ENCODE measurements at regions not wholly inside any gene's neighbourhood (a gene's known extent, or its start where the extent isn't known, plus 50 kb on each side); places are given as distances from the start of the nearest gene placed in this dataset.

DNA sequence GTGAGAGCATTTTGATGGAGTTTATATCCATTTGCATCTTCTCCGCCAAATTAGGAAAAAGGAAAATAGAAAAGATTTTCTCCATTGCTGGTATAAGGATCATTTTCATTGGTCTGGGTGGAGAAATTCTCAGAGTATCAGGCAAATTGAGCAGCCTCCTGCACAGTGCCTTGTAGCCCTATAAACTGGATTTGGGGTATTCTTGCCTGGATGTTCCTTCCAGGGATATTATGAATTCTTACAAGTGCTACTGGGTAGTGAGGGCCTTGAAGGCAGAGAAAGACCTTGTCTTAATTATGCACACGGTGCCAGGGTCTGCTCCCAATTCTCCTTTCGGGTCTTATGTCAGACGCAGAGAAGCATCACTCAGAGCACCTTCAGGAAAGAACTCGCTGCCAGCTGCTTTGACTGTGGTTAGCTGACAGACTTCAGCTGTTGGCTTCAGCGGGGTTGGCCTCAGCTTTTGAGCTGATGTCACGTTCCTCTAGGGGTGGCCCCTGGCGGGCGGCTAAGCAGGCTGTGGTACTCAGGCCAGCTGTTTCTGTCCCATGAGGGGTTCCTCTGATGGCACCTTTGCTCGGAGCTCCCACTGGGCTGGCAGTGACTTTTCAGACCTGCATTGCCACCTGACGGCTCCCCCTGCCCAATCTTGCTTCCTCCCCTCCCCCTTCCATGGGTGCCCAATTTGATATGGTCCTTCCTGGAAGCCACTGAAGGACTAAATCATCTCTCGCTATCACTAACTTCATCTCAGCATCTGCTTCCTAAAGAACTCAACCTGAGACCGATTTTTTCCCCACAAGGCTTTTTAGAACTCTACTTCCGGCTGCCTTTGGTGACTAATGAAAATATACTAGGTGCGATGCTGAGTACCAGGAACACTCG, 519.5 kb downstream of the BCOR start:
- WGBS (ENCODE audit: extremely low coverage, insufficient read length, low lambda C conversion rate): no CpG with 5 or more reads among the region's 16 CpGs

More for the DNA sequence above, 519.5 kb downstream of the BCOR start:
- no peak overlapping the region for H3K27ac ChIP-seq (ENCODE audit: insufficient read length, low read depth, low read length)
- no peak overlapping the region for H3K23ac ChIP-seq (ENCODE audit: insufficient read length, low read depth, low read length)
- TF ChIP-seq, protein P1, sequence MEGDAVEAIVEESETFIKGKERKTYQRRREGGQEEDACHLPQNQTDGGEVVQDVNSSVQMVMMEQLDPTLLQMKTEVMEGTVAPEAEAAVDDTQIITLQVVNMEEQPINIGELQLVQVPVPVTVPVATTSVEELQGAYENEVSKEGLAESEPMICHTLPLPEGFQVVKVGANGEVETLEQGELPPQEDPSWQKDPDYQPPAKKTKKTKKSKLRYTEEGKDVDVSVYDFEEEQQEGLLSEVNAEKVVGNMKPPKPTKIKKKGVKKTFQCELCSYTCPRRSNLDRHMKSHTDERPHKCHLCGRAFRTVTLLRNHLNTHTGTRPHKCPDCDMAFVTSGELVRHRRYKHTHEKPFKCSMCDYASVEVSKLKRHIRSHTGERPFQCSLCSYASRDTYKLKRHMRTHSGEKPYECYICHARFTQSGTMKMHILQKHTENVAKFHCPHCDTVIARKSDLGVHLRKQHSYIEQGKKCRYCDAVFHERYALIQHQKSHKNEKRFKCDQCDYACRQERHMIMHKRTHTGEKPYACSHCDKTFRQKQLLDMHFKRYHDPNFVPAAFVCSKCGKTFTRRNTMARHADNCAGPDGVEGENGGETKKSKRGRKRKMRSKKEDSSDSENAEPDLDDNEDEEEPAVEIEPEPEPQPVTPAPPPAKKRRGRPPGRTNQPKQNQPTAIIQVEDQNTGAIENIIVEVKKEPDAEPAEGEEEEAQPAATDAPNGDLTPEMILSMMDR (conservative IDR thresholded peaks at IDR 0.05): no peak
- no peak overlapping the region for H2BK120ac ChIP-seq (ENCODE audit: low read depth, low read length, poor library complexity, severe bottlenecking)
- H3K36me3 Mint-ChIP-seq (ENCODE audit: insufficient read depth in 1 of 3, low read depth in 3 of 3): peaks cover 1 to 4% (median 3%) of the 10 kb centered on the region in 3 experiments; a peak in 2 of 7 replicates
- H4K91ac ChIP-seq (ENCODE audit: insufficient read length, low read depth, low read length): no peak overlapping the region
- DNase-seq: no peak
- no peaks in the 10 kb centered on the region for H3K9me3 ChIP-seq (ENCODE audit: control insufficient read depth, low read depth, low read length)
- H3K23me2 ChIP-seq (ENCODE audit: insufficient read length, low read depth, low read length, poor library complexity, severe bottlenecking): no peaks in the 10 kb centered on the region
- no peak overlapping the region for H3K9ac ChIP-seq (ENCODE audit: extremely low read depth, insufficient read length, low read length)
- no peak overlapping the region for H3K4me3 Mint-ChIP-seq
- H3K9me3 Mint-ChIP-seq: peaks cover 56 to 63% of the 10 kb centered on the region in 2 experiments
- H3K4me1 ChIP-seq (ENCODE audit: insufficient read depth, low read length): no peaks in the 10 kb centered on the region
- H2BK20ac ChIP-seq (ENCODE audit: low read depth, low read length, poor library complexity, severe bottlenecking): no peak overlapping the region
- no peak overlapping the region for H4K5ac ChIP-seq (ENCODE audit: insufficient read length, low read depth, low read length)
- no peaks in the 10 kb centered on the region for H4K20me1 ChIP-seq (ENCODE audit: control insufficient read depth, insufficient read depth, insufficient read length)
- no peak overlapping the region for H2BK15ac ChIP-seq (ENCODE audit: low read depth, low read length)
- H3T11ph ChIP-seq (ENCODE audit: low read length): no peak overlapping the region
- H3K27ac Mint-ChIP-seq: no peak overlapping the region
- H3K56ac ChIP-seq (ENCODE audit: insufficient read length, low read depth, low read length): no peak overlapping the region
- H3K27me3 ChIP-seq (ENCODE audit: insufficient read depth, low read length): no peaks in the 10 kb centered on the region
- no peak overlapping the region for H2BK5ac ChIP-seq (ENCODE audit: insufficient read length, low read length)
- H3K18ac ChIP-seq (ENCODE audit: insufficient read length, low read depth, low read length): no peak overlapping the region
- no peaks in the 10 kb centered on the region for H3K79me2 ChIP-seq (ENCODE audit: insufficient read depth, low read length)
- H3K14ac ChIP-seq (ENCODE audit: insufficient read depth, low read length): no peak overlapping the region
- no peak overlapping the region for H3K4me2 ChIP-seq (ENCODE audit: insufficient read depth, insufficient read length, low read length)
- peaks cover 5% of the 10 kb centered on the region for H3K27me3 Mint-ChIP-seq (ENCODE audit: low read depth)
- no peak overlapping the region for H2AFZ ChIP-seq (ENCODE audit: low read length)
- no peak overlapping the region for H3K4ac ChIP-seq (ENCODE audit: low read depth, low read length)
- H2AK5ac ChIP-seq (ENCODE audit: insufficient read length, low read length): no peak overlapping the region
- H2BK12ac ChIP-seq (ENCODE audit: insufficient read length, low read depth, low read length): no peak overlapping the region
- H3K4me1 Mint-ChIP-seq: peaks cover 9 to 14% of the 10 kb centered on the region in 2 experiments; a peak in 3 of 4 replicates
- no peaks in the 10 kb centered on the region for H3K79me1 ChIP-seq (ENCODE audit: insufficient read depth, low read depth, low read length, poor library complexity, severe bottlenecking)
- H4K8ac ChIP-seq (replicated peaks; ENCODE audit: insufficient read length, low read depth, low read length): no peak overlapping the region

Data from H9 (cell line).